ENCODE measurements at regions not wholly inside any gene's neighbourhood (a gene's known extent, or its start where the extent isn't known, plus 50 kb on each side); places are given as distances from the start of the nearest gene placed in this dataset.

DNA sequence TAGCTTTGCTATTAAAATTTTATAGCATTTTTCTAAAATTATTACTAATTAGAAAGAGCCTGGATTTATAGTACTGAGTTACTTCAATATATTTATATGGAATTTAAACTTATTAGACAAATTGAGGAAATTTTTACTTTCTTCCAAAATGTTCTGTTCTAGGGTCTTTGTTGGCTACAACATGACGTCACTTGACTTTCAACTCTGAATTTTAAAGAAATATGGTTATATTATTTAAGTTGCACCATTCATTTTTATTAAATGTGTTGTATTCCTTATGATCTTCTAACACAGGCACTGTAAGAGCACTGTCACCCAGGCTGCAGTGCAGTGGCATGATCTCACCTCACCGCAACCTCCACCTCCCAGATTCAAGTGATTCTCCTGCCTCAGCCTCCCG is 119.4 kb upstream of the CYLC2 start:
- Histone ChIP-seq H3K4me1 (ENCODE audit: control insufficient read depth in 1 of 2, insufficient read depth in 2 of 2, low read depth in 1 of 2, low read length in 1 of 2) (no peaks in the 10 kb centered on the region), H2AFZ (ENCODE audit: low read depth) (no peak overlapping the region), H3K9me2 (no peaks in the 10 kb centered on the region; the same call in 1 of the 2 replicates), H3K27ac (ENCODE audit: low read depth in 2 of 2, low read length in 1 of 2) (no peak overlapping the region), H3K79me2 (ENCODE audit: insufficient read depth) (no peaks in the 10 kb centered on the region), H3K36me3 (replicated peaks in 1 of 2; ENCODE audit: control insufficient read depth in 1 of 2, insufficient read depth in 2 of 2, low read length in 1 of 2) (no peaks in the 10 kb centered on the region), H3K9me3 (no peaks in the 10 kb centered on the region; the same call in 1 of the 2 replicates), H3K4me2 (no peak overlapping the region), H3K9ac (no peak overlapping the region), H3K4me3 (ENCODE audit: low read depth in 2 of 2, low read length in 1 of 2) (no peak overlapping the region), H3F3A (replicated peaks; ENCODE audit: insufficient read depth) (no peaks in the 10 kb centered on the region), H3K27me3 (ENCODE audit: insufficient read depth) (no peaks in the 10 kb centered on the region), H4K20me1 (ENCODE audit: insufficient read depth) (no peaks in the 10 kb centered on the region)
- DNase-seq = no peak
- ChIA-PET CTCF (no interaction called here), POLR2A (no interaction called here)
- WGBS (ENCODE audit: low lambda C conversion rate) = 9% methylated on average over 3 of the region's 3 CpGs
- TF ChIP-seq RXRA (IDR thresholded peaks at IDR 0.05; ENCODE audit: borderline replicate concordance, low read depth) (no peak), SMC3 (IDR thresholded peaks at IDR 0.05; ENCODE audit: low read depth, low read length) (no peak), CHD2 (IDR thresholded peaks at IDR 0.05; ENCODE audit: low read length, partially characterized antibody) (no peak), RCOR1 (IDR thresholded peaks at IDR 0.05; ENCODE audit: low read length) (no peak), POLR2AphosphoS5 (IDR thresholded peaks at IDR 0.05; ENCODE audit: low read depth, low read length) (no peak), MXI1 (IDR thresholded peaks at IDR 0.05; ENCODE audit: low read depth, low read length) (no peak), ELF1 (IDR thresholded peaks at IDR 0.05) (no peak), RAD21 (IDR thresholded peaks at IDR 0.05; ENCODE audit: low read length) (no peak)

DNA sequence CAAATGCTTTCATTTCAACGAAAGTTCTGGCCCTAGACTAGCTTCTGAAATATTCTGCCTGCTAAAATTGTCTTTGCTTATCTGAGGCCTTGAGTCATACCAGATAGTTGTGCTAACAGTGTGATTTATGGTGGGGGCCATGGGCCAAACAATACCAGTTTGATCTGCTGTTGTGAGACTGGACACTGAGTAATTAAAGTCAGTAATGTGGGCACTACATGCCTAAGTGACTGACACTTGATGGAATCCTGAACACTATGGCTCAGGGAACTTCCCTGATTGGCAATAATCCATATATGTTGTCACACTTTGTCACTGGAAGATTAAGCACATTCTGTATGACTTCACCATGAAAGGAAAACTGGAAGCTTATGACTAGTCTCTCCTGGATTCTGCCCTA is 127.6 kb upstream of the CYLC2 start:
- H3K4me3 ChIP-seq (ENCODE audit: low read depth in 2 of 2, low read length in 1 of 2) = no peak overlapping the region
- no peak for TF ChIP-seq TAF1 (IDR thresholded peaks at IDR 0.05; ENCODE audit: borderline replicate concordance, low read depth, low read length)
- no peak for TF ChIP-seq NFIC (IDR thresholded peaks at IDR 0.05; ENCODE audit: borderline replicate concordance)
- H3K79me2 ChIP-seq (ENCODE audit: insufficient read depth) = no peaks in the 10 kb centered on the region
- no peaks in the 10 kb centered on the region for H3F3A ChIP-seq (replicated peaks; ENCODE audit: insufficient read depth)
- H3K9ac ChIP-seq = no peak overlapping the region
- POLR2A ChIA-PET = no interaction called here
- H2AFZ ChIP-seq (ENCODE audit: low read depth) = no peak overlapping the region
- no peak for DNase-seq
- peaks cover under 1% of the 10 kb centered on the region; the same call in 1 of the 2 replicates for H3K9me2 ChIP-seq
- CTCF ChIA-PET = no interaction called here
- H3K4me2 ChIP-seq = no peak overlapping the region
- H4K20me1 ChIP-seq (ENCODE audit: insufficient read depth) = no peaks in the 10 kb centered on the region
- H3K4me1 ChIP-seq (ENCODE audit: control insufficient read depth in 1 of 2, insufficient read depth in 2 of 2, low read depth in 1 of 2, low read length in 1 of 2) = no peaks in the 10 kb centered on the region
- H3K9me3 ChIP-seq = no peaks in the 10 kb centered on the region
- no peaks in the 10 kb centered on the region for H3K27me3 ChIP-seq (ENCODE audit: insufficient read depth)
- H3K27ac ChIP-seq (ENCODE audit: low read depth in 2 of 2, low read length in 1 of 2) = no peak overlapping the region
- 10% methylated on average over 1 of the region's 1 CpG for WGBS (ENCODE audit: low lambda C conversion rate)
- H3K36me3 ChIP-seq (replicated peaks in 1 of 2; ENCODE audit: control insufficient read depth in 1 of 2, insufficient read depth in 2 of 2, low read length in 1 of 2) = no peaks in the 10 kb centered on the region

DNA sequence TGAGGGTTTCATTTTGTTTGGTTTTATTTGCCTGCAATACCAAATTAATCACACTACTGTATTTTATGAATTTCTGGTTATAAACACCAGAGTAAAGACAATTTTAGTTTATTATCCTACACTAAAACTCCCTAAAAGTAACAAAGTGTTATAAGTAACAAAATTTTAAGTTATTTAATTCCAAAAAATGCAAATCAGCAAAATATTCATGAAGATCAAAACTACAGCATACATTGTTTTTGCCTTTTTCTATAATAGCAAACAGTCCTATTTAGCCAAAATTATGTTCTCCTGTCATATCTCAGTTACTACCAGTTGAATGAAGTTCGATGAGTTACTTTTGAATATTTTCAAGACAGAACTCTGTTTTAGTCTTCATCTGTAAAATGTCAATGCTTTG is 132.7 kb upstream of the CYLC2 start:
- Histone ChIP-seq H3K79me2 (ENCODE audit: insufficient read depth) (no peaks in the 10 kb centered on the region), H3K9ac (no peak overlapping the region), H3F3A (replicated peaks; ENCODE audit: insufficient read depth) (no peaks in the 10 kb centered on the region), H3K36me3 (replicated peaks in 1 of 2; ENCODE audit: control insufficient read depth in 1 of 2, insufficient read depth in 2 of 2, low read length in 1 of 2) (no peaks in the 10 kb centered on the region), H3K27ac (ENCODE audit: low read depth in 2 of 2, low read length in 1 of 2) (no peak overlapping the region), H2AFZ (ENCODE audit: low read depth) (no peak overlapping the region), H3K4me3 (ENCODE audit: low read depth in 2 of 2, low read length in 1 of 2) (no peak overlapping the region), H4K20me1 (ENCODE audit: insufficient read depth) (no peaks in the 10 kb centered on the region), H3K27me3 (ENCODE audit: insufficient read depth) (no peaks in the 10 kb centered on the region), H3K9me2 (peaks cover 3% of the 10 kb centered on the region; the same call in 1 of the 2 replicates), H3K4me2 (no peak overlapping the region), H3K9me3 (no peaks in the 10 kb centered on the region), H3K4me1 (ENCODE audit: control insufficient read depth in 1 of 2, insufficient read depth in 2 of 2, low read depth in 1 of 2, low read length in 1 of 2) (no peaks in the 10 kb centered on the region)
- WGBS (ENCODE audit: low lambda C conversion rate) = 0% methylated on average over 1 of the region's 1 CpG
- POLR2A ChIA-PET = no interaction called here
- CTCF ChIA-PET = no interaction called here
- TF ChIP-seq NFIC (IDR thresholded peaks at IDR 0.05; ENCODE audit: borderline replicate concordance) (no peak), GABPA (IDR thresholded peaks at IDR 0.05; ENCODE audit: low read depth) (no peak), EZH2phosphoT487 (IDR thresholded peaks at IDR 0.05; ENCODE audit: borderline replicate concordance, low read depth) (no peak), CHD2 (IDR thresholded peaks at IDR 0.05; ENCODE audit: low read length, partially characterized antibody) (no peak), SMC3 (IDR thresholded peaks at IDR 0.05; ENCODE audit: low read depth, low read length) (no peak), RFX5 (IDR thresholded peaks at IDR 0.05; ENCODE audit: low read length) (no peak), FOXM1 (IDR thresholded peaks at IDR 0.05; ENCODE audit: low read depth) (no peak), JUND (IDR thresholded peaks at IDR 0.05) (no peak), SIN3A (IDR thresholded peaks at IDR 0.05; ENCODE audit: borderline replicate concordance, low read depth, low read length) (no peak), RCOR1 (IDR thresholded peaks at IDR 0.05; ENCODE audit: low read length) (no peak)
- TF ChIP-seq, protein P1, sequence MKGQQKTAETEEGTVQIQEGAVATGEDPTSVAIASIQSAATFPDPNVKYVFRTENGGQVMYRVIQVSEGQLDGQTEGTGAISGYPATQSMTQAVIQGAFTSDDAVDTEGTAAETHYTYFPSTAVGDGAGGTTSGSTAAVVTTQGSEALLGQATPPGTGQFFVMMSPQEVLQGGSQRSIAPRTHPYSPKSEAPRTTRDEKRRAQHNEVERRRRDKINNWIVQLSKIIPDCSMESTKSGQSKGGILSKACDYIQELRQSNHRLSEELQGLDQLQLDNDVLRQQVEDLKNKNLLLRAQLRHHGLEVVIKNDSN (IDR thresholded peaks at IDR 0.05; ENCODE audit: borderline replicate concordance, low read depth) = no peak
- TF ChIP-seq, protein P2, sequence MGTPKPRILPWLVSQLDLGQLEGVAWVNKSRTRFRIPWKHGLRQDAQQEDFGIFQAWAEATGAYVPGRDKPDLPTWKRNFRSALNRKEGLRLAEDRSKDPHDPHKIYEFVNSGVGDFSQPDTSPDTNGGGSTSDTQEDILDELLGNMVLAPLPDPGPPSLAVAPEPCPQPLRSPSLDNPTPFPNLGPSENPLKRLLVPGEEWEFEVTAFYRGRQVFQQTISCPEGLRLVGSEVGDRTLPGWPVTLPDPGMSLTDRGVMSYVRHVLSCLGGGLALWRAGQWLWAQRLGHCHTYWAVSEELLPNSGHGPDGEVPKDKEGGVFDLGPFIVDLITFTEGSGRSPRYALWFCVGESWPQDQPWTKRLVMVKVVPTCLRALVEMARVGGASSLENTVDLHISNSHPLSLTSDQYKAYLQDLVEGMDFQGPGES (IDR thresholded peaks at IDR 0.05; ENCODE audit: low read depth, low read length) = no peak
- no peak for DNase-seq
